Astrocyte (in vitro differentiated cells and primary cell): ENCODE measurements at regions not wholly inside any gene's neighbourhood (a gene's known extent, or its start where the extent isn't known, plus 50 kb on each side); places are given as distances from the start of the nearest gene placed in this dataset.

Source experiments
- CTCF ChIP-seq: IDR thresholded peaks from 2 replicates; pipeline ENCODE4 v1.5.1; 2011; ENCODE audit warnings: low read depth, mild to moderate bottlenecking, inconsistent platforms, low read length, moderate library complexity; ENCODE audit not compliant: insufficient read depth
- EZH2 ChIP-seq: IDR thresholded peaks from 2 replicates; pipeline ENCODE4 v1.6.1; 2012; ENCODE audit warnings: mild to moderate bottlenecking, low read length, inconsistent platforms; ENCODE audit not compliant: insufficient read depth

GRCh38 chr4:138341739-138342415 lies 99.7 kb upstream of the SLC7A11 start:
- no peak for TF ChIP-seq CTCF
- no peak for TF ChIP-seq EZH2
